Fibroblast of the conjunctiva (primary cell): ENCODE measurements at regions not wholly inside any gene's neighbourhood (a gene's known extent, or its start where the extent isn't known, plus 50 kb on each side); places are given as distances from the start of the nearest gene placed in this dataset.
A peak's percentile ranks its signal among the peaks of the same experiment; 100 is the strongest.

ENCODE experiments used
- DNase-seq: peaks from one replicate; pipeline ENCODE4 v3.0.0-alpha.2; 2010; ENCODE audit warnings: low read depth

GRCh38 chr15:35657679-35658311 is 111.8 kb upstream of the DPH6 start:
- peak; percentile 5 for DNase-seq

GRCh38 chr15:35663956-35664355 is 118.0 kb upstream of the DPH6 start:
- DNase-seq, result no peak

- DNase-seq, result peak; percentile 12
Measured at GRCh38 chr15:35665896-35666536, 120.1 kb upstream of the DPH6 start.

GRCh38 chr15:35667908-35668307 is 121.9 kb upstream of the DPH6 start:
- no peak for DNase-seq

GRCh38 chr15:35669021-35669420 is 123.1 kb upstream of the DPH6 start:
- no peak for DNase-seq

- no peak for DNase-seq
Measured at GRCh38 chr15:35669432-35670045, 123.6 kb upstream of the DPH6 start.

GRCh38 chr15:35671197-35671596 is 125.2 kb upstream of the DPH6 start:
- no peak for DNase-seq

GRCh38 chr15:35671981-35672380 is 126.0 kb upstream of the DPH6 start:
- no peak for DNase-seq

GRCh38 chr15:35673093-35673684 is 127.2 kb upstream of the DPH6 start:
- DNase-seq, result no peak

GRCh38 chr15:35674873-35675781 is 129.2 kb upstream of the DPH6 start:
- DNase-seq, result no peak

- no peak for DNase-seq
Measured at GRCh38 chr15:35678774-35679173, 132.8 kb upstream of the DPH6 start.

- no peak for DNase-seq
Measured at GRCh38 chr15:35679186-35679585, 133.2 kb upstream of the DPH6 start.

GRCh38 chr15:35680951-35681350 is 135.0 kb upstream of the DPH6 start:
- no peak for DNase-seq

- DNase-seq, result no peak
Measured at GRCh38 chr15:35686347-35686746, 140.4 kb upstream of the DPH6 start.

GRCh38 chr15:35689266-35689665 is 143.3 kb upstream of the DPH6 start:
- DNase-seq, result no peak

- no peak for DNase-seq
Measured at GRCh38 chr15:35690089-35690488, 144.1 kb upstream of the DPH6 start.

GRCh38 chr15:35690698-35691116 is 144.7 kb upstream of the DPH6 start:
- no peak for DNase-seq

- DNase-seq, result no peak
Measured at GRCh38 chr15:35691173-35691761, 145.3 kb upstream of the DPH6 start.

GRCh38 chr15:35691891-35692867 is 146.2 kb upstream of the DPH6 start:
- DNase-seq, result no peak

- no peak for DNase-seq
Measured at GRCh38 chr15:35693286-35693685, 147.3 kb upstream of the DPH6 start.

GRCh38 chr15:35693886-35694285 is 147.9 kb upstream of the DPH6 start:
- no peak for DNase-seq
